ENCODE measurements at regions not wholly inside any gene's neighbourhood (a gene's known extent, or its start where the extent isn't known, plus 50 kb on each side); places are given as distances from the start of the nearest gene placed in this dataset.
A peak's percentile ranks its signal among the peaks of the same experiment; 100 is the strongest.

DNA sequence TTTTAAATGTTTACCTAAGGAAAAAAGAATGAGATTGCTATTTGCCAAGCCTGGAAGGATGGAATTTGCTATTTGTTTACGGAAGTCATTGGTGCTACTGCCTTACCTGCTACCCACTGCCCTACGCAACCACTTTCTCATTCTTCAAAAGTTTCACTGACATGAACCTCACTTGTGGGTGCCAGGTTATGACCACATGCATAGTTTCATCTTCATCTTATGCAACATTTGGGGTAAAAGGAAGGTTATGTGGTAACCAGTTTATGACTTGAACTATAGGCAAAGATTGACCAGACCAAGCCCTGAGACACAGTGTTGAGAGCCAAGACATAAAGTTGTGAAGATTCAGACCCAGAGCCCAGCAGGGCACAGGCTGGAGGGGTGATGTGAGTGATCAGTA, 142.5 kb downstream of the LACC1 start:
- DNase-seq (ENCODE audit: low spot score) = no peak

DNA sequence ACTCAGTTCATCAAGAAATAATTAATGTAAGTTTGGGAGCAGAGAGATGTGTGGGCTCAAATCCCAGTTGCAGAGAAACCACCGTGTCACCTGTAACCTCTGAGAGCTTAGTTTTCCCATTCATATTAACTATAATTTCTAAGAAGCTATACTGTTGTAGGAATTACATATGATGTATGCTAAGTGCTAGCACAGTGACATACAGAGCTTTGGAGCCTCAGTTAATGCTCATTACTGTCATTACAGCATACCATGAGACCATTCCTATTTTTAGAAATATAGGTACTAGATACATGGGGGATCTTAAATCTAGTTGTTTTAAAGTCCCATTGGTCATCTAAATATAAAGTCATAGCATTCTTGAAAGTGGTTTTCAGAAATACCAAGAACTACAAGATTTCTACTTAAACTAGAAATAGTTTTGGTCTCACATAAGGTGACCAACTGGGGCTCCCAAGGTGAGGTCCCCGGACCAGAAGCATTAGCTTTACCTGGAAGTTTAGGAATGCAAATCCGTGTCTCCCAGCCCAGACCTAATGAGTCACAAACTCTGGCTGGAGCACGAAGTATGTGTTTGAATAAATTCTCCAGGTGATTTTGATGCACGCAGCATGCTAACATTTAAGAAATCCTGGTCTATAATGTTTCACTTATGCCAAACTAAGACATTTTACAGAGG, 144.6 kb downstream of the LACC1 start:
- no peak for DNase-seq (ENCODE audit: low spot score)

GRCh38 chr13:44024846-44025195, 145.1 kb downstream of the LACC1 start:
- DNase-seq (ENCODE audit: low spot score) = no peak

- no peak for DNase-seq (ENCODE audit: low spot score)
These were observed 146.5 kb downstream of the LACC1 start for GRCh38 chr13:44026194-44026593.

GRCh38 chr13:44028734-44029133, 149.0 kb downstream of the LACC1 start:
- no peak for DNase-seq (ENCODE audit: low spot score)

- no peak for DNase-seq (ENCODE audit: low spot score)
These were observed 150.9 kb downstream of the LACC1 start for GRCh38 chr13:44030615-44031014.

GRCh38 chr13:44031555-44031954, 151.9 kb downstream of the LACC1 start:
- DNase-seq (ENCODE audit: low spot score) = no peak

- no peak for DNase-seq (ENCODE audit: low spot score)
These were observed 153.1 kb downstream of the LACC1 start for GRCh38 chr13:44032802-44033201.

GRCh38 chr13:44035400-44035799, 155.7 kb downstream of the LACC1 start:
- DNase-seq (ENCODE audit: low spot score) = no peak

DNA sequence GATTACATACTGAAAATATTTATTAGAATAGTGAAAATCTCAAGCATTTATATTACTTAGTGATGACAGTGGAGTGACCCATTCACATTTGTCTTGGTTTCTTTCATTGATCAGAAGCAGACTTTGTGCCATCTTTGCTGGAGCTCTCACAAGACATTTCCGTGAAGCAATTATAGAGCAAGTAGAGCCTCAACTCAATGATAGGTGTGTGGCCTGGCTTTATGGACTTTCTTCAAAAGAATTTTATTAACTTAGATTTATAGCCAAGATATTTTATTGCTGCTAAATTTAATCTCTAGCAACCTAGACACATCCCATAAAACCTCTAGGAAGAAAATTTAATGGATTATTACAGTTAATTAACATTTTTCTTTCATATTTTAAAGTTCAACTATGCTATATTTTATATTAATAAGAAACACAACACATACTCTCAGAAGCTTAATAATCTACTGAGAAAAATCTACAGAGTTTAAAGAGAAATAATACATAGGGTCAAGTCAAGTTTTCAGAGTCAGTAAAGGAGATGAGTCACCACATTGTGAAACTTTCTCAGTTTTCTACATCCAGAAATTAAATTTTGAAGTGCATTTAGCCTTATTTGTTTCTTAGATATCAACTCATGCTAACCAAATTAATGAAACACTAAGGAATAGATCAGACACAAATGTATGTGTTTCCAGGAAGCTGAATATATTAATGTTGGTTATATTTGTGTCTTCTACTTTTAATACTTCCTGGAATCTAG, 160.5 kb downstream of the LACC1 start:
- no peak for DNase-seq (ENCODE audit: low spot score)

DNA sequence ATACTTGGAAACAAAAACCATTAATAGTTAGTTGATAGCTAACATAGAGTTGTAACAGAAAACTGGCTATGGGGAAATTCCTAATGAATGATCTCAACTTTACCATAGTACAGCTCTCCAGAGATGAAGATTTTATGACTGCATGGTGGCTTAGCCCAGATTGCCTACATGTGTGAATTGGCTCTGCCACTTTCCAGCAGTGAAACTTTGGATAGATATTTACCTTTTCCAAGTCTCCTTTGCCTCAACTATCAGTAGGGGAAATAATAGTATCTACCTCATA, 161.1 kb downstream of the LACC1 start:
- no peak for DNase-seq (ENCODE audit: low spot score)

GRCh38 chr13:44044547-44045179, 165.0 kb downstream of the LACC1 start:
- DNase-seq (ENCODE audit: low spot score) = no peak

- no peak for DNase-seq (ENCODE audit: low spot score)
These were observed 165.5 kb downstream of the LACC1 start for GRCh38 chr13:44045180-44045562.

DNA sequence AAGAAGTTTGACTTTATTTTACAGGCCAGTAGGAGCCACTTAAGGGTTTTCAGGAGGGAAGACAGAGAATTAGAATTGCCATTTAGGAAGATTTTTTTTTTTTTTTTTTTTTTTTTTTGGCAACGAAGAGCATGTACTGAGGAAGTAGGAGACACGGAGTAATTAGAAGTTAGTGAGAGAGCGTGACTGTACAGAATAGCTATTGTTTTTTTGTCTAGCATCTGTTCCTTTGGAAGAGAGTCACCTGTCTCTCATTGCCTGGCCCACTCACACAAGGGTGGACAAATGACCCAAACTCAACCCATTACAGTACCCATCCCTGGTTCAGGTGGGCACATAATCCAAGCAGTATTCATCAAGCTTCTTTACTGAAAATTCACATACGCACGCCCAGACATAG, 166.7 kb downstream of the LACC1 start:
- DNase-seq (ENCODE audit: low spot score) = no peak

DNA sequence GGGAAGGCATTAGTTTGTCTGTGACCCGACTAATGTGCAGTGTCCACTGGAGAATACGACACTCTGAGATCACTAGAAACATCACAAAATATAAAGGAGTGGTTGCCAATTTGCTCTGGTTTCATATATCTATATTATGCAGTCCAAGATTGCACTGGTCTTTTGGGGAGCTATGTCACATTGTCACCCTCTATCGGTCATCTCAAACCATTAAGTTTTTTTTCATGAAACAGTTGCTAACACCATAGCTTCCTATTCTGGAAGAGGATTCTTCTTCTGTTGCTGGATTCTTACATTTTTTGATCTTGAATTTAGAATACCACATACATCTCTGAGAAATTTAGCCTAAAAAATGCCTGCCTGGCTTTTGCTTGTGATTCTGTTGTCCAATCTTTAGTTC, 168.6 kb downstream of the LACC1 start:
- DNase-seq (ENCODE audit: low spot score) = no peak

DNA sequence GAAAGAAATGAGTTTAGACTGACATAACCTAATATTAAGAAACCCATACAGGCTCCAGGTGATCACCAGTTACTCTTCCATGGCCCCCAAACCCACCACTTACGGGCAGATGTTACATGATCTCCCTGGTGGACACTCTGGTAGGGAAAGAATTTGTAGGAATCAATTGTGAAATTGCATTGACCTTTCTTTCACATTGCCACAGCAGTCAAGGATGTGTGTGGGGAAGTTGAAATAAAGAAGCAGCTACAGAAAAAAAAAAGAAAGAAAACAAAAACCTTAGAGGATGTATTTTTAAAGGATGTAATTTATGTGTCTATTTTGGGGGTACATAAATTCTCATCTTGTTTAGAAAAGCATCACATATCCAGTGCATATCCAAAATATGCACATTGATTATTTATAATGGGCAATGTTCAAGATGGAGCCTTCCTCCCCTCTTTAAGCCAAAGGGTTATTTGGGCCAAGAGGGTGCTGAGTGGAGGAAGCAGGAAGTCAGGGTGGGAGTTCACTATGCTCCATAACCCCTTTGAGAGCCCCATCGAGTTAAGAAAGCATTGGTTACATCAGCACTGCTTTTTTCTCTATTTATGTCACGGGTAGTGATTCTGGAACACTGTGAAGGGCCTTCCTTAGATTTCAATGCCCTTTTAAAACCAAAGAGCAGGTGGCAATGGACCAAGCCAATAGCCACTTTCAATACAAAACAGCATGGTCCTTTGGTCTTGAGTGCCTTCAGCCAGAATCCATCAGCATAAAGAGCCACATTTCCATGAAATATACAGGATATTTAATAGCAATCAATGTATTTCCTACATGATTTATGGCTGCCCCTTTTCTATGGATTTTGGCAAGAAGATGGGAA, 169.6 kb downstream of the LACC1 start:
- DNase-seq (ENCODE audit: low spot score) = no peak

DNA sequence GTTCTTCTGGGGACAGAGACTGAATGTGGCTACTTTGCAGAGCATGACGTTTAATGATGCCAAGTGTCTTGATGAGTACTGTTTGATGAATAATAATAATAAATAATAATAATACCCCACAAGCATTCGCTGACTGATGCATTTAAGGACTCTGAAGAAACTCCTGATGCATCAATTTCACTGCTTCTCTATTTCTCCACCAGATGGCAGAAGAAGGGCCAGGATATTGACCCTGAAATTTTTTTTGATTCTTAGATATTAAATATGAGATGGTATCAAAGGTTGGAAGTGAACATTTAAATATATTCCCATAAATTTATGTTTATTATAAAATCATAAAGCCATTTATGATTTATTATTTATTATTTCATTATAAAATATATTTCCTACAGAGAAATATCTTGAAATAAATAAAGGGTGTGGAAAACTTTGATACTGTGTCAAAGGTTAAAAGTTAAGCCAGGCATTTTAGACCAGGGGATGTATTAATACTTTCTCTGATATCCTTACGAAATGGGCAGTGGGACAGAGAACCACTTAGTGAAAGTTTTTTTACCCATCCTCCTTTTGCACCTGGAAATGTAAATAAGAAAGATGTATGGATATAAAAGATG, 170.9 kb downstream of the LACC1 start:
- DNase-seq (ENCODE audit: low spot score) = peak; percentile 2

GRCh38 chr13:44051405-44051804, 171.7 kb downstream of the LACC1 start:
- DNase-seq (ENCODE audit: low spot score) = no peak

- DNase-seq (ENCODE audit: low spot score) = no peak
These were observed 172.4 kb downstream of the LACC1 start for GRCh38 chr13:44051918-44052675.

- DNase-seq (ENCODE audit: low spot score) = no peak
These were observed 173.1 kb downstream of the LACC1 start for GRCh38 chr13:44052780-44053184.

DNA sequence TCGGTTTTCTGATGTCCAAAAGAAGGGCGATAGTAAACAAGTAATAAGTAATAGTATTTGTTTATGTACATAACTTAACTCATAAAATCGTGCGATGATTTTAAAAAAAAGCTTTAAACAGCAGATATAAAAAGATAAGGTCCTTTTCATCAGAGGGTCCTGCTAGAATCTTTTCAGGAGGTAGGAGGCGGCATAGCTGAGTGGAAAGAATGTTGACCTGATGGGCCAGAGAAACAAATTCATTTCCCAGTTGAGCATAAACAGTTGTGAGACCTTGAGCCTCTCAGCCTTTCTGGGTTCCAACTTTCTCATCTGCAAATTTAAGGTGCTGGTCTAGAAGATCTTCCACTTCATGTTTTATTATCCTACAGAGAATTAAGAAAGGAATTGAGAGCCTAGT, 173.5 kb downstream of the LACC1 start:
- DNase-seq (ENCODE audit: low spot score) = no peak

GRCh38 chr13:44054525-44054924, 174.8 kb downstream of the LACC1 start:
- DNase-seq (ENCODE audit: low spot score) = no peak
